ENCODE measurements at regions not wholly inside any gene's neighbourhood (a gene's known extent, or its start where the extent isn't known, plus 50 kb on each side); places are given as distances from the start of the nearest gene placed in this dataset.

DNA sequence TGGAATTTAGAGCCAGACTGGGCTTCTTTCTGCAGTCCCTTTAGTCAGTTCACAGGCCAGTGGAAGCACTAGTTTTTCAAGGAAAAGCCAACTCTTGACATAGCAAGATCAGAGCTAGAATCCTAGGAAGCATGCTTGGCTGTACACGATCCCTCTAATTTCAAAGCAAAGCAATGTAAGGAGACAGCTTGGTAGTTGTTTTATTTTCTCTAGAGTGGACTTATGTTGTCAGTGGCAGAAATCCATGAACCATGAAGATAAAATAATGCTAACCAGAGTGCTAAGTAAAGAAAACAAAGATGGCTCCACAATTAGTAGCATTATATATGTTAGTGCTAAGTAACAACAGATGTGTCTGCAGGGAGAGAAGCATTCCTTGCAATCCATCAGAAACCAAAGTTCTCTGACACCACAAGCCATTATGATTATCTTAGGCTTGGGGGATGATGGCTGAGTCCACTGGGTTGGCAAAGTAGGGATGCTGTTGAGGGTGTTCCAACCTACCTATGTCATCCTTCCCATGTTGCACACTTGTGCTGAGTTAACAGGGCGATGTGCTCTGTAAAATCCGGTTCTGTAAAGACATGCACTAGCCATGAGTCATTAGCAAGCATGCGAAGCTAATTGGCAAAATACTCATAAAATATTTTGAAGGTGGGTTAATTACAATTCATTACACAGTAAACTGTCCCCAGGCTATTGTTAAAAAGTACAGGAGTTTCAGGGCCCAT lies 115.2 kb downstream of the BMP2 start:
- in situ Hi-C loops (cut with MboI; ENCODE audit: low sequenced_read_pairs) = no loop called here
- whole genome bisulfite sequencing, 2 experiments (ENCODE audit: extremely low coverage in 2 of 2, insufficient read length in 1 of 2) = no CpG with 5 or more reads among the region's 4 CpGs

More for the DNA sequence above, 115.2 kb downstream of the BMP2 start:
- H3K4me2 ChIP-seq (ENCODE audit: low read depth, low read length) = no peak overlapping the region
- dilution Hi-C loops (cut with HindIII; ENCODE audit: low sequenced_read_pairs, unreplicated experiment) (no loop called here), intact Hi-C loops (cut with micrococcal nuclease) (no loop called here)
- no peak overlapping the region for H4K5ac ChIP-seq (ENCODE audit: low read depth, low read length)
- H2BK120ac ChIP-seq (ENCODE audit: low read depth, low read length) = no peak overlapping the region
- H3K9ac ChIP-seq (ENCODE audit: low read depth, low read length) = no peak overlapping the region
- H4K8ac ChIP-seq (ENCODE audit: low read depth in 2 of 2, low read length in 2 of 2) = no peak overlapping the region
- no peaks in the 10 kb centered on the region for H3K27me3 ChIP-seq (ENCODE audit: control insufficient read depth, insufficient read depth, low read length)
- no peak overlapping the region for H3K23ac ChIP-seq (ENCODE audit: low read depth, low read length)
- no peak overlapping the region for H2AK9ac ChIP-seq (replicated peaks; ENCODE audit: low read depth, low read length, poor library complexity)
- no peaks in the 10 kb centered on the region for H3K36me3 ChIP-seq (ENCODE audit: control insufficient read depth, insufficient read depth, low read length)
- H3K9me1 ChIP-seq (ENCODE audit: insufficient read depth, low read length) = no peaks in the 10 kb centered on the region
- H3K4ac ChIP-seq (ENCODE audit: low read depth, low read length) = no peak overlapping the region
- no peak overlapping the region for H3K56ac ChIP-seq (ENCODE audit: extremely low read depth, insufficient read depth, low read length)
- H3K9me3 ChIP-seq (ENCODE audit: control insufficient read depth, insufficient read depth, low read length) = peaks cover 1% of the 10 kb centered on the region; the same call in 1 of the 2 replicates
- no peaks in the 10 kb centered on the region for H3K79me1 ChIP-seq (ENCODE audit: low read depth in 1 of 2, low read length in 2 of 2)
- CTCF ChIA-PET = no interaction called here
- TF ChIP-seq MAZ (IDR thresholded peaks at IDR 0.05; ENCODE audit: borderline replicate concordance, low read depth, low read length) (no peak), MXI1 (IDR thresholded peaks at IDR 0.05; ENCODE audit: borderline replicate concordance, low read depth, low read length) (no peak), MAFK (IDR thresholded peaks at IDR 0.05; ENCODE audit: low read depth, low read length) (no peak), CEBPB (IDR thresholded peaks at IDR 0.05; ENCODE audit: low read depth, low read length) (no peak), CHD1 (IDR thresholded peaks at IDR 0.05; ENCODE audit: low read depth, low read length) (no peak), RAD21 (IDR thresholded peaks at IDR 0.05; ENCODE audit: low read length) (no peak), CTCF (conservative IDR thresholded peaks at IDR 0.05; ENCODE audit: low read depth, low read length) (no peak), NFE2L2 (IDR thresholded peaks at IDR 0.05; ENCODE audit: low read depth, low read length) (no peak), POLR2A (IDR thresholded peaks at IDR 0.05; ENCODE audit: low read depth, low read length) (no peak), FOS (IDR thresholded peaks at IDR 0.05; ENCODE audit: low read depth, low read length) (no peak), SMC3 (IDR thresholded peaks at IDR 0.05; ENCODE audit: low read depth, low read length) (no peak), RFX5 (IDR thresholded peaks at IDR 0.05; ENCODE audit: low read depth, low read length) (no peak), RCOR1 (IDR thresholded peaks at IDR 0.05; ENCODE audit: insufficient replicate concordance, low read length) (no peak)
- TF ChIP-seq, protein P1, sequence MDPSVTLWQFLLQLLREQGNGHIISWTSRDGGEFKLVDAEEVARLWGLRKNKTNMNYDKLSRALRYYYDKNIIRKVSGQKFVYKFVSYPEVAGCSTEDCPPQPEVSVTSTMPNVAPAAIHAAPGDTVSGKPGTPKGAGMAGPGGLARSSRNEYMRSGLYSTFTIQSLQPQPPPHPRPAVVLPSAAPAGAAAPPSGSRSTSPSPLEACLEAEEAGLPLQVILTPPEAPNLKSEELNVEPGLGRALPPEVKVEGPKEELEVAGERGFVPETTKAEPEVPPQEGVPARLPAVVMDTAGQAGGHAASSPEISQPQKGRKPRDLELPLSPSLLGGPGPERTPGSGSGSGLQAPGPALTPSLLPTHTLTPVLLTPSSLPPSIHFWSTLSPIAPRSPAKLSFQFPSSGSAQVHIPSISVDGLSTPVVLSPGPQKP (IDR thresholded peaks at IDR 0.05; ENCODE audit: borderline replicate concordance, low read depth, low read length) = no peak
- H4K91ac ChIP-seq (ENCODE audit: insufficient read depth, low read depth, low read length) = no peak overlapping the region
- DNase-seq (no peak), ATAC-seq (ENCODE audit: low read depth) (no peak)
- no peak overlapping the region for H3K27ac ChIP-seq (ENCODE audit: insufficient read depth, low read length)
- H3K4me1 ChIP-seq (ENCODE audit: control insufficient read depth, insufficient read depth, low read length) = no peaks in the 10 kb centered on the region
- no peak overlapping the region for H2AFZ ChIP-seq (replicated peaks; ENCODE audit: low read length, poor library complexity)
- BruUV-seq (replicated peaks) = no TSS peak
- no peak overlapping the region for H2AK5ac ChIP-seq (ENCODE audit: low read depth, low read length)
- H3K18ac ChIP-seq (ENCODE audit: low read depth, low read length) = no peak overlapping the region
- no peak overlapping the region for H2BK15ac ChIP-seq (ENCODE audit: low read depth, low read length)
- no peak overlapping the region for H3K14ac ChIP-seq (replicated peaks; ENCODE audit: low read depth, low read length)
- no peak overlapping the region for H2BK20ac ChIP-seq (ENCODE audit: low read depth, low read length)
- no peak overlapping the region for H2BK5ac ChIP-seq (ENCODE audit: low read depth, low read length, poor library complexity, severe bottlenecking)
- POLR2A ChIA-PET (ENCODE audit: unreplicated experiment) = no interaction called here
- no peak overlapping the region for H3K4me3 ChIP-seq (ENCODE audit: insufficient read depth, low read depth, low read length)
- H4K20me1 ChIP-seq (ENCODE audit: insufficient read depth, low read length) = no peaks in the 10 kb centered on the region
